Erythroblast (primary cell): ENCODE measurements at regions not wholly inside any gene's neighbourhood (a gene's known extent, or its start where the extent isn't known, plus 50 kb on each side); places are given as distances from the start of the nearest gene placed in this dataset.

Experiments used
- GATA1 ChIP-seq: IDR thresholded peaks from 2 replicates; pipeline ENCODE4 v1.6.1; 2011; ENCODE audit warnings: low read depth, mild to moderate bottlenecking, control low read depth, low read length, moderate library complexity
- POLR2A ChIP-seq: IDR thresholded peaks from 2 replicates; pipeline ENCODE4 v1.6.1; 2011; ENCODE audit warnings: mild to moderate bottlenecking, low read length

DNA sequence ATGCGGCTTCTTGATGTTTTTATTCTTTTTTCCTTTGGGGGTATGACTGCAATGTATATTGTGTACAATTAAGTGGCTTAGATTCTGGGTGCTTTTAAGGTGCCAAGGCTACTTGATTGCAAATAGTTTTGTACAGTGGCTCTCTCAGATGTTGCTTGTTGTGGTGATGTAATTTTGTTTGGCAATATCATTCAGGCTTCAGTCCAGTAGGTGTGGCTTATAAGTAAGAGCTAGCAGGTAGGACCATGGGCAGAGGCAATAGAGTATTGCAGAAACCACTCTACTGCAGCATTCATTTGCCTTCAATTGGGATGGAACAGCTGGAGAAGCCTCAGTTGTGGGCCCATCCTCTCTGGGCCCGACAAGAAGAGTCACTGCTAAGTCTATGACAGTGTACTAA lies 407.9 kb upstream of the MAN1A1 start:
- TF ChIP-seq POLR2A (no peak), GATA1 (no peak)
